ENCODE measurements at regions not wholly inside any gene's neighbourhood (a gene's known extent, or its start where the extent isn't known, plus 50 kb on each side); places are given as distances from the start of the nearest gene placed in this dataset.

- TF ChIP-seq POLR2A (IDR thresholded peaks at IDR 0.05) = no peak
- TF ChIP-seq, protein P1, sequence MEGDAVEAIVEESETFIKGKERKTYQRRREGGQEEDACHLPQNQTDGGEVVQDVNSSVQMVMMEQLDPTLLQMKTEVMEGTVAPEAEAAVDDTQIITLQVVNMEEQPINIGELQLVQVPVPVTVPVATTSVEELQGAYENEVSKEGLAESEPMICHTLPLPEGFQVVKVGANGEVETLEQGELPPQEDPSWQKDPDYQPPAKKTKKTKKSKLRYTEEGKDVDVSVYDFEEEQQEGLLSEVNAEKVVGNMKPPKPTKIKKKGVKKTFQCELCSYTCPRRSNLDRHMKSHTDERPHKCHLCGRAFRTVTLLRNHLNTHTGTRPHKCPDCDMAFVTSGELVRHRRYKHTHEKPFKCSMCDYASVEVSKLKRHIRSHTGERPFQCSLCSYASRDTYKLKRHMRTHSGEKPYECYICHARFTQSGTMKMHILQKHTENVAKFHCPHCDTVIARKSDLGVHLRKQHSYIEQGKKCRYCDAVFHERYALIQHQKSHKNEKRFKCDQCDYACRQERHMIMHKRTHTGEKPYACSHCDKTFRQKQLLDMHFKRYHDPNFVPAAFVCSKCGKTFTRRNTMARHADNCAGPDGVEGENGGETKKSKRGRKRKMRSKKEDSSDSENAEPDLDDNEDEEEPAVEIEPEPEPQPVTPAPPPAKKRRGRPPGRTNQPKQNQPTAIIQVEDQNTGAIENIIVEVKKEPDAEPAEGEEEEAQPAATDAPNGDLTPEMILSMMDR (IDR thresholded peaks at IDR 0.05) = no peak
Observed at GRCh38 chr2:16362611-16363010, 303.0 kb downstream of the CYRIA start.
